T-helper 2 cell treated with Interferon-gamma antibody and Interleukin-4, amounts not matched to agents 5 μg/mL and 100 μg/mL, for 36 hours (primary cell): ENCODE measurements at regions not wholly inside any gene's neighbourhood (a gene's known extent, or its start where the extent isn't known, plus 50 kb on each side); places are given as distances from the start of the nearest gene placed in this dataset.
A peak's percentile ranks its signal among the peaks of the same experiment; 100 is the strongest.

ENCODE experiments used
- DNase-seq: peaks from one replicate; pipeline ENCODE4 v3.0.0; 2021; ENCODE audit warnings: low spot score
- H3K27ac Mint-ChIP-seq: one replicate; pipeline ENCODE4 v1.8.0; 2021; ENCODE audit warnings: mild to moderate bottlenecking, mixed read lengths
- H3K27me3 Mint-ChIP-seq: one replicate; pipeline ENCODE4 v1.8.0; 2021; ENCODE audit warnings: low read depth, mixed read lengths
- H3K36me3 Mint-ChIP-seq: one replicate; pipeline ENCODE4 v1.8.0; 2021; ENCODE audit warnings: low read depth, mixed read lengths
- H3K4me1 Mint-ChIP-seq: one replicate; pipeline ENCODE4 v1.8.0; 2021; ENCODE audit warnings: low read depth, mixed read lengths
- H3K4me3 Mint-ChIP-seq: one replicate; pipeline ENCODE4 v1.8.0; 2022; ENCODE audit warnings: mild to moderate bottlenecking, moderate library complexity, mixed read lengths
- H3K9me3 Mint-ChIP-seq: one replicate; pipeline ENCODE4 v1.8.0; 2021; ENCODE audit warnings: mixed read lengths

GRCh38 chr7:41870461-41871138, 167.7 kb upstream of the INHBA start:
- Mint-ChIP-seq H3K4me1 (peaks cover 41% of the 10 kb centered on the region), H3K4me3 (no peak overlapping the region), H3K36me3 (peaks cover 16% of the 10 kb centered on the region), H3K27me3 (no peaks in the 10 kb centered on the region), H3K9me3 (peaks cover 20% of the 10 kb centered on the region), H3K27ac (no peak overlapping the region)
- DNase-seq = peak; percentile 47

- H3K9me3 Mint-ChIP-seq = peaks cover 26% of the 10 kb centered on the region
- H3K27me3 Mint-ChIP-seq = no peaks in the 10 kb centered on the region
- peaks cover 35% of the 10 kb centered on the region for H3K4me1 Mint-ChIP-seq
- H3K36me3 Mint-ChIP-seq = peaks cover 13% of the 10 kb centered on the region
- no peak overlapping the region for H3K27ac Mint-ChIP-seq
- DNase-seq = no peak
- peak overlapping the region; percentile 26 for H3K4me3 Mint-ChIP-seq
Observed at GRCh38 chr7:41869997-41870396, 167.1 kb upstream of the INHBA start.

- Mint-ChIP-seq H3K4me3 (no peak overlapping the region), H3K9me3 (peaks cover 28% of the 10 kb centered on the region), H3K36me3 (peaks cover 12% of the 10 kb centered on the region), H3K27ac (no peak overlapping the region), H3K27me3 (no peaks in the 10 kb centered on the region), H3K4me1 (peaks cover 31% of the 10 kb centered on the region)
- DNase-seq = no peak
Observed at GRCh38 chr7:41869596-41869995, 166.7 kb upstream of the INHBA start.

DNA sequence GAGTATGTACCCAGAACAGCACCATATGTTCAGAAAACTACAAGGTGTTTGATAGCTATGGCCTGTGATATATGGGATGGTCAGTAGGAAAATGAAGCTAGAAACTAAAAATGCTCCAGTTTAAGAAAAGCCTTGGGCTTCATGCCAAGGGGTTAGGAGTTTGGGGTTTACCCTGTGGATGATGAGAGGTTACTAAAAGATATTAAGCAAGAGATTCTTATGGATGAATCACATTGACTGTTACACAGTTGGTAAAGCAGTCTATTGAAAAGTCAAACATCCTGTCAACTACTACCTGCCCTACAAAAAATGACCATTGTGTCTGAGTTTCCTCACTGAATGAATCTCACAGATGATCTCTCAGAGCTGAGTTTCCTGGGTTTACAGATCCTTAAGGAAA, 166.2 kb upstream of the INHBA start:
- H3K9me3 Mint-ChIP-seq = peaks cover 32% of the 10 kb centered on the region
- DNase-seq = no peak
- no peak overlapping the region for H3K4me3 Mint-ChIP-seq
- peaks cover 26% of the 10 kb centered on the region for H3K4me1 Mint-ChIP-seq
- no peak overlapping the region for H3K27ac Mint-ChIP-seq
- peaks cover 10% of the 10 kb centered on the region for H3K36me3 Mint-ChIP-seq
- no peaks in the 10 kb centered on the region for H3K27me3 Mint-ChIP-seq

- DNase-seq = no peak
- H3K4me1 Mint-ChIP-seq = peaks cover 19% of the 10 kb centered on the region
- peaks cover 10% of the 10 kb centered on the region for H3K36me3 Mint-ChIP-seq
- no peak overlapping the region for H3K4me3 Mint-ChIP-seq
- H3K27me3 Mint-ChIP-seq = no peaks in the 10 kb centered on the region
- H3K9me3 Mint-ChIP-seq = peaks cover 38% of the 10 kb centered on the region
- H3K27ac Mint-ChIP-seq = no peak overlapping the region
Observed at GRCh38 chr7:41867639-41868280, 164.9 kb upstream of the INHBA start.

- Mint-ChIP-seq H3K4me3 (no peak overlapping the region), H3K27me3 (peaks cover 5% of the 10 kb centered on the region), H3K36me3 (peaks cover 5% of the 10 kb centered on the region), H3K4me1 (peaks cover 7% of the 10 kb centered on the region), H3K27ac (no peak overlapping the region), H3K9me3 (peaks cover 35% of the 10 kb centered on the region)
- no peak for DNase-seq
Observed at GRCh38 chr7:41862261-41862660, 159.4 kb upstream of the INHBA start.

- Mint-ChIP-seq H3K27ac (no peak overlapping the region), H3K4me1 (peaks cover 7% of the 10 kb centered on the region), H3K27me3 (peaks cover 5% of the 10 kb centered on the region), H3K9me3 (peaks cover 31% of the 10 kb centered on the region), H3K36me3 (peaks cover 5% of the 10 kb centered on the region), H3K4me3 (no peak overlapping the region)
- no peak for DNase-seq
Observed at GRCh38 chr7:41861642-41862041, 158.8 kb upstream of the INHBA start.

DNA sequence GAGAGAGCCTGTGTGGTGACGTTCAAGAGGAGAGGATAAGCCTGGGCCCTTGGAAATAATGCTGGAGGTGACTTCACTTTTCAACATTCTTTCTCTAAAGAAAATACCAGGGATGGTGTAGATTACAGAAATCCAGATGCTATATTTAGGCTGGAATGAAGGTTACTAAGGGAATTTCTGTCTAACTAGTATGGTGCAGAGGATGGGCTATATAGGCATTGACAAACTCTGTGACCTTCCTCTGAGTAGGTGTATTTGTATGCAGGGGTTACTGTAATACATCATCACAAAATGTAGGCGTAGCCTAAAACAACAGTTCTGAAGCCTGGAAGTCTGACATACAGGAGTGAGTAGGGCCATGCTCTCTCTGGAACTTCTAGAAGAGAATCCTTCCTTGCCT, 155.3 kb upstream of the INHBA start:
- peaks cover 4% of the 10 kb centered on the region for H3K9me3 Mint-ChIP-seq
- peaks cover 9% of the 10 kb centered on the region for H3K27me3 Mint-ChIP-seq
- H3K4me1 Mint-ChIP-seq = peaks cover 2% of the 10 kb centered on the region
- H3K4me3 Mint-ChIP-seq = no peak overlapping the region
- H3K36me3 Mint-ChIP-seq = no peaks in the 10 kb centered on the region
- no peak overlapping the region for H3K27ac Mint-ChIP-seq
- no peak for DNase-seq

DNA sequence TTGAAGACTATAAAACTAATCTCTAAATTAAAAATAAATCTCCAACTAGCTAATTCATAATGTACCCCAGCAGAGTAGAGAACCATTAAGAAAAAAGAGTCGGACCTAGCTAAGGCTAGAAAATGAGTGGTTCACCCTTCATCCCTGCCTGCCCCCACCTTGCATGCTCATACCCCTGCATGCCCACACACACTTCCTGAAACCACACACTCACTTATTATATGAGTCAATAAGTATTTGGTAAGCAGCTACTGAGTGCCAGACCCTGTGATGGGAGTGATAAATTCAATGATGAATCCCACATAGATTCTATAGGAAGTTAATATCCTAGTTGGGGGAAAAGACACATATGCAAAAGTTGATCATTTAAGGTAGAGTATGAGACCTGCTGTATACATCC, 152.9 kb upstream of the INHBA start:
- H3K4me1 Mint-ChIP-seq = no peaks in the 10 kb centered on the region
- DNase-seq = no peak
- H3K4me3 Mint-ChIP-seq = no peak overlapping the region
- H3K9me3 Mint-ChIP-seq = peaks cover 16% of the 10 kb centered on the region
- H3K36me3 Mint-ChIP-seq = no peaks in the 10 kb centered on the region
- no peak overlapping the region for H3K27ac Mint-ChIP-seq
- peaks cover 11% of the 10 kb centered on the region for H3K27me3 Mint-ChIP-seq

- no peaks in the 10 kb centered on the region for H3K36me3 Mint-ChIP-seq
- no peaks in the 10 kb centered on the region for H3K27me3 Mint-ChIP-seq
- DNase-seq = no peak
- no peak overlapping the region for H3K4me3 Mint-ChIP-seq
- peaks cover 5% of the 10 kb centered on the region for H3K4me1 Mint-ChIP-seq
- H3K27ac Mint-ChIP-seq = no peak overlapping the region
- peaks cover 26% of the 10 kb centered on the region for H3K9me3 Mint-ChIP-seq
Observed at GRCh38 chr7:41847606-41848005, 144.7 kb upstream of the INHBA start.

DNA sequence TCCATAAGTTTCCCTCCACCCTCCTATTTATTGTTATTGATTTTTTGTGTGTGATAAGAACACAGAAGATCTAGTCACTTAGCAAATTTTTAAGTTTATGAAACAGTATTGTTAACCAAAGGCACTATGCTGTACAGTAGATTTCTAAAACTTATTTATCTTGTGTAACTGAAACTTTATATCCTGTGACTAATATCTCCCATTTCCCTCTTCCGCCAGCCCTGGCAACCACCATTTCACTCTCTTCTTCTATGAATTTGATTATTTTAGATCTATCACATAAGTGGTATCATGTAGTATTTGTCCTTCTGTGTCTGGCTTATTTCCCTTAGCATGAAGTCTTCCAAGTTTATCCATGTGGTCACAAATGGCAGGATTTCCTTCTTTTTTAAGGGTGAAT, 144.3 kb upstream of the INHBA start:
- Mint-ChIP-seq H3K9me3 (peaks cover 22% of the 10 kb centered on the region), H3K27ac (no peak overlapping the region), H3K27me3 (no peaks in the 10 kb centered on the region), H3K36me3 (no peaks in the 10 kb centered on the region), H3K4me1 (peaks cover 5% of the 10 kb centered on the region), H3K4me3 (no peak overlapping the region)
- no peak for DNase-seq

DNA sequence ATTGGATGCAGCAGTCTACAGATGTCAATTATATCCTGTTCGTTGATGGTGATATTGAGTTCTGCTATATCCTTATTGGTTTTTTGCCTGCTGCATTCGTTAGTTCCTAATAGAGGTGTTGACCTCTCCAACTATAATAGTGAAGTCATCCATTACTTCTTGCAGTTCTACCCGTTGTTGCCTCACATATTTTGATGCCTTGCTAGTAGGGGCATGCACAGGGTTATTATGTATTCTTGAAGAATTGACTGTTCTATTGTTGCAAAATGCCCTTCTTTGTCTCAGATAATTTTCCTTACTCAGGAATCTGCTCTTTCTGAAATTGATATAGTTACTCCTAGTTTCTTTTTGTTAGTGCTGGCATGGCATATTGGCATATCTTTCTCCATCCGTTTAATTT, 140.1 kb upstream of the INHBA start:
- Mint-ChIP-seq H3K36me3 (peaks cover 2% of the 10 kb centered on the region), H3K4me1 (no peaks in the 10 kb centered on the region)
- DNase-seq = no peak

DNA sequence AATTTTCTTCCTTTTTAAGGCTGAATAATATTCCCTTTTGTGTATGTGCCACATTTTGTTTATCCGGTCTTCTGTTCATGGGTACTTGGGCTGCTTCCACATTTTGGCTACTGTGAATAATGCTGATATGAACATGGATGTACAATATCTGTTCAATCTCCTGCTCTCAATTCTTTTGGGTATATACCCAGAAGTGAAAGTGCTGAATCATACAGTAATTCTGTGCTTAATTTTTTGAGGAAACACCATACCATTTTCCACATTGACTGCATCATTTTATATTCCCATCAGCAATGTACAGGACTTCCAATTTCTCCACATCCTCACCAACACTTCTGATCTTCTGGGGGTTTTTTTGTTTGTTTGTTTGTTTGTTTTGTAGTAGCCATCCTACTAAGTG, 135.0 kb upstream of the INHBA start:
- H3K9me3 Mint-ChIP-seq = peaks cover 33% of the 10 kb centered on the region
- H3K27ac Mint-ChIP-seq = no peak overlapping the region
- H3K4me3 Mint-ChIP-seq = no peak overlapping the region
- H3K27me3 Mint-ChIP-seq = peaks cover 2% of the 10 kb centered on the region
- no peak for DNase-seq
- peaks cover 2% of the 10 kb centered on the region for H3K36me3 Mint-ChIP-seq
- H3K4me1 Mint-ChIP-seq = no peaks in the 10 kb centered on the region

More for the DNA sequence above, 140.1 kb upstream of the INHBA start:
- H3K9me3 Mint-ChIP-seq = peaks cover 24% of the 10 kb centered on the region
- H3K27me3 Mint-ChIP-seq = peaks cover 2% of the 10 kb centered on the region
- H3K4me3 Mint-ChIP-seq = no peak overlapping the region
- H3K27ac Mint-ChIP-seq = no peak overlapping the region

DNA sequence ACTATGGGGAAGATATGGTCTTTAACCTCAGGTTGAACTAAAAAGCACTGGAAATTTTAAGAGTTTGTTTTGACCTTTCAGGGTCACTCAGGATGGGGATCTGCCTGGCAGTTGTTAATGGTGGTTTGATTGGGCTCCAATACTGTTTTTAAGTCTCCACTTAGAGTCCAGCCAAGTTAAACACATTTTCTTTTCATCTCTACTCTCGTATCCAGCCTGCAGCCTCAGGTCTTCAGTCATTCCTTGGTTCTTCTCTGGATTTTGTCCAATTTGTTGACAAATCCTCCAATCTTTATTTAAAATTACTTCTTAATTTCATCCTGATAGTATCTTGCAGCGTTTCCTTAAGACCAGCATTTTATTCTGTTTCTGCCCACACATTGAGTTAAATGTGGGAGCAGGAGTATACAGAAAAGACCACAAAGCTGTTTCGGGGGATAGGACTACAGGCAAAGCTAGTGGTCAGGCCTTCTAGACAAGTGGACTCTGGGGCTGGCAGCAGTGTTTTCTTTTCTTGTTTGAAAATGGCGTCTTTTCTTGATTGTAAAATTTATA, 133.2 kb upstream of the INHBA start:
- Mint-ChIP-seq H3K27me3 (no peaks in the 10 kb centered on the region), H3K9me3 (peaks cover 49% of the 10 kb centered on the region), H3K36me3 (peaks cover 2% of the 10 kb centered on the region), H3K4me3 (no peak overlapping the region), H3K4me1 (no peaks in the 10 kb centered on the region), H3K27ac (no peak overlapping the region)
- no peak for DNase-seq
